ENCODE measurements at regions not wholly inside any gene's neighbourhood (a gene's known extent, or its start where the extent isn't known, plus 50 kb on each side); places are given as distances from the start of the nearest gene placed in this dataset.
"Not testable (repeated sequence)": the region's sequence is repeated elsewhere in the genome, so short reads cannot be mapped to it uniquely, and the experiment has no call there.

DNA sequence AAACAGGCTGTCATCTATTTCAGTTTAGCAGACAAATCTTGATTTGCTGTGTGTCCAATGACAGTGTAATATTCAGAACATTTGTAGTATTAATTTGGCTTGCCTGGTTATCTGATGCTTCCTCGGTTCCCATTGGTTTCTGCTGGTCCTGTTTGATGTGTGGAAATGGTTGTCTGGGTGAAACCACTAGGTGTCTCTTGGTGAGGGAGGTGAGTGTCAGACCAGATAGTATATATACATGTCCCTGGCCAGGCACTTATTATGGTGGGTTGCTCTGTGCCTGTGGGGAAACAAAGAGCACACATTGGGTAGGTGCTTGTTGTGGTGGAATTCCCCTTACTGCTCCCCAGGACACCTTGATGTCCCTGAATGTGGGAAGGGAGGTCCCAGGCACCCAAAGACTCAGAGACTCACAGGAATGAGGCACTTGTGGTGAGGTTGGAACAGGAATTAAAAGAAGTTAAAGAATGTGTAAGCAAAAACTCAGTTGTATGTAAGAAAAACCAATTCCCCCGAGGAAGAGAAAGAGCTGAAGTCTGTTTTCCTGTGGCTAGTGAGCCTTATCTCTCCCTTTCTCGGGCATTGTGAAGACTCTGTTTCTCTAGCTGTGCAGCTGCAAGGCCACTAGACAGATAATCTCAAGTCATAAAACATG lies 1519.1 kb downstream of the BRINP3 start:
- DNase-seq = no peak

DNA sequence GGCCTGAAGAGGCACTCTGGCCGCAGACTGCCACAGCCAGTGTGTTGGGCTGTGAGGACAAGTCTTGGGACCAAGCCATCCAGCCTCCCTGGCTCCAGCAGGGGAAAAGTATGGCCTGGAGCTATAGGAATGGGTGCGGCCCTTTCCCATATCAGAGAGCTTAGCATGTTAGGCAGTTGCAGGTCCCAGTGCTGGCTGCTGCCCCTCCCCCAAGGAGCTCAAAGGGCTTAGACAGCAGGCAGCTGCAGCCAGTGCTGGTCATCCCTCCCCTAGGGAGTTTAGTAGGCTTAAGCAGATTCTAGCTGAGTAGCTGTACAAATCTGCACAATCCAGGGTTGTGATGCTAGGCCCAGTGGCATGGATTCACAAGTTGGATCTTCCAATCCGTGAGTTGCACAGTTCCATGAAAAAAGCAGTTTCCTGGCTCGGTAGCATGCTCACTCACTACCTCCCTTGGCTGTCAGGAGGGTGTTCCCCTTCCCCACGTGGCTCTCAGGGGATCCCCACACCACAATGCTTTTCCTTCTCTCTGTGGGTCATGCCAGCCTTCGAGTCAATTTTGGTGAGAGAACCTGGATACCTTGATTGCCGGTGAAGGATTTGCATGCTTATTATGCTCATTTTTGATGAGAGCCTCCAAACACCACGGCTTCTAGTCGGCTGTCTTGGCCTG lies 1490.8 kb downstream of the BRINP3 start:
- DNase-seq = no peak

GRCh38 chr1:188988589-188988988 lies 1489.1 kb downstream of the BRINP3 start:
- no peak for DNase-seq

DNA sequence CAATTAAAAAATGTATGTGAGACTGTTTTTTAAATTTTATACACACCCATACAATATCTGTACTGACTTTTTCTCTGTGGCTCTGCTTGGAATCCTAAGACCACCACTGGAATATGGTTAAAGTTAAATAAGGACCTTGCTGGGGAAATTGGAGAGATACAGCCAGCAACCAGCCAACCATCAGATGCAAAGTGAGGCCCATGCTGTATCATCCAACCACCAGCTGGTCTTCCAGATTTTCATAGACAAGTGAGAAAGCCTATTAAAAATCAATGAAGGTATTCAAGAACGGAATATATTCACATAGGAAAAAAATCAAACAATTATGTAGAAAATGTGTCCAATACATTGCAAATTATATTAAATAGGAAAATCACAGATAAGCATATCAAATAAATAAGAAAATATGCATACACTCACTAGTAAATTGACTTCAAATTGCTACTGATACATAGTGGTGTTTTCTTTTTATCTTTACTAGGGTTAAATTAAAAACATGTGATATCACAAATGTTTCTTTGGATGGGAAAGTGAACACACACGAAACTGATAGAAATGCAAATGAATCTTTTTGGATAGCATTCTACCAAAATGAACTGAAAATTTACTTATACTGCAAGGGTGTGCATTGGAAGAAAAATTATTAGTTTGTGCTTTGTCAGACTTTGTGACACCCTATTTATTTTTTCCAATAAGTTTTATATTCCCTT lies 1486.3 kb downstream of the BRINP3 start:
- DNase-seq = no peak

DNA sequence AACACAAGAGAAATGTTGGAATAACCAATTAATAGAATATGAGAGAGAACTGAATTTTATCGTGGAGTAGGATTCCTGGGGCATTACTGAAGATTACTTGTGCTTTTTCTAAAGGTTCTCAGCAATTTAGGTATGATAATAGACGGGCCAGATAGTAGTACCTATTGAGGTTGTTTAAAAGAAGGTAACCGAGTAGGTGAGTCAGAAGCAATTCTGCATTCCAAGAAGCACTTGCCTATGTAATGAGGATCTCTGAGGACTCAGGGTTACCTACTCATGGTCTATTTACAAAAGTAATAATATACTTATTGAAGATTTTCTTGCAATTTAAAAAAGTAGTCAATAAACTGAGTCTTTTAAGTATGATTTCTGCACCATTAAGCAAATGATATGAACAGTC lies 1469.8 kb downstream of the BRINP3 start:
- DNase-seq = no peak

GRCh38 chr1:189021577-189021976 lies 1456.1 kb downstream of the BRINP3 start:
- DNase-seq = no peak

- DNase-seq = no peak
Observed at GRCh38 chr1:189022015-189022414, 1455.6 kb downstream of the BRINP3 start.

DNA sequence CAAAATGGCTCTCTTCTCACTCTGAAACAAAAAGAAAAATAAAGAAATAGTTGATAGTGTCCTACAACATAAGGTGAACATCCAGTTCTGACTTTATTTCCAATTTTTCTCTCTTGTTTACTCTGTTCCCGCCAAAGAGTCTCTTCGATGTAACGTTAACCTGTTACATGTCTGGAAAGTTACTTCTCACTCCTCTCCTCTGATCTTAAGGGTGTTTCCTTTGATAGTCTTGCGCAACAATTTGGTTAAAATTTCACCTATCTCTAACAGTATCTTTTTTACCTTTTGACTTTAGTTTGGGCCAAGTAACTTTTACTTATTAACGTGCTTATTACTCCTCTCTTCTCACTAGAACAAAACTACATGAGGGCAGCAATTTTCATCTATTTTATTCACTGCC lies 1450.2 kb downstream of the BRINP3 start:
- no peak for DNase-seq

- DNase-seq = no peak
Observed at GRCh38 chr1:189033169-189033568, 1444.5 kb downstream of the BRINP3 start.

- DNase-seq = no peak
Observed at GRCh38 chr1:189036628-189037027, 1441.0 kb downstream of the BRINP3 start.

- no peak for DNase-seq
Observed at GRCh38 chr1:189046127-189046526, 1431.5 kb downstream of the BRINP3 start.

DNA sequence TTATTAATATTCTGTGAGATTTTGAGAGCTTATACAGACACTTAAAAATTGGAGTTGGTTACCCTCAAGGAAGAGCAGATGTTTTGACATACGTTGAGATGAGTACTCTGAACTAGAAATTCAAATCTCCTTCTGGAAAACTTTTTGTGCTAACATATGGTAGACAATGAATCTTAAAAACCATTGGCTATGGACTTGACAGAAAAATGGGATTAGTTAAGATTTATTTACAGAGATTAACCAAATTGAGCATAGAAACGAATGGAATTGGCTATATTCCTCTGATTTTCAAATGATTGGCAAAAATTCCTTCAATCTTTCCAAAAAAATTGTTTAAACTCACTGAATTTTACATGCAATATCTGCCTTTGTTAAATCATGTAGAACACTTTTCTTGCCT lies 1392.9 kb downstream of the BRINP3 start:
- no peak for DNase-seq

GRCh38 chr1:189103956-189104355 lies 1373.7 kb downstream of the BRINP3 start:
- no peak for DNase-seq

DNA sequence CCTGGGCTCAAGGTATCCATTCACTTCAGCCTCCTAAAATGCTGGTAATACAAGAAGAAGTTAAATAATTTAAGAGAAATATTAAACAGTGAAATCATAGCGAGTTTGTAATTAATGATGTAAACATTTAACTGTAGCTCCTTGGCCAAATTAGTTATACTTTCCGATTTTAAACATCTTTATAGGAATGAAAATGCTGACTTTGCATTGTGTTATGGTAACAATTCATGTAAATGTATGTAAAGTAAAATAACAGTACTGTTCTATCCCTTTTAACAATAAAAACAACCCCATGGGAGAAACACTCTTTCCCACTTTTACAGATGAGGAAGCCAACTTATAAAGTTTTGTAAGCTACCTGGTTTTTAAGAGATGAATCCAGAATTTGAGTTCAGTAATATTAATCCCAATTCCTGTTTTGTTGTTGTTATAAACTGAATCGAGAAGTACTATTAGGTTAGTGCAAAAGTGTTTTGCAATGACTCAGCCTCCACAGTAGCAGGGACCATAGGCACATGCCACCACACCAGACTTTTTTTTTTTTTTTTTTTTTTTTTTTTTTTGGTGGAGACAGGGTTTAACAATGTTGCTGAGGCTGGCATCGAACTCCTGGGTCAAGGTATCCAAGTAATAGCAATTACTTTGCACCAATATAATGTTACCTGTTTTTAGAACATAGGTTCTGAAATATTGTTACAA lies 1360.4 kb downstream of the BRINP3 start:
- DNase-seq = no peak

GRCh38 chr1:189121941-189122340 lies 1355.7 kb downstream of the BRINP3 start:
- no peak for DNase-seq

GRCh38 chr1:189125694-189126093 lies 1352.0 kb downstream of the BRINP3 start:
- DNase-seq = no peak

DNA sequence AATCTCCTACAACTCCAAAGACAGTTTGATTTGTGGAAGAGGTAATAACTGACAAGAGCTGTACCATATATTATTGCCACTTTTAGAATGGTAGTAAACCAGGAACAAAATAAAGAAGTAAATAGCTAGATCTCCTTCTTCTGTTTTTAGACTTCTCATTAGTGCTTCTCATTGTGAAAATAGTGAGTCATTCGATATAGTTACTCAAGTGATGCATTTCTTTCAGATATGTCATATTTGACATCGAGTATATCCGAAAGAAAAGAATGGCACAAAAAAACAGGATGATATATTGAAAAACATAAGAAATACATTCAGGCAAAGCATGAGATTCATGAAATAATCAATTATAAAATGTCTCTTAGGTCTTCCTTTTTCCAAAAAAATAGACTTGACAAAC lies 1346.1 kb downstream of the BRINP3 start:
- no peak for DNase-seq

- not testable (repeated sequence) for DNase-seq
Observed at GRCh38 chr1:189139748-189140147, 1337.9 kb downstream of the BRINP3 start.

GRCh38 chr1:189141056-189141455 lies 1336.6 kb downstream of the BRINP3 start:
- DNase-seq = no peak

GRCh38 chr1:189149547-189150375 lies 1327.9 kb downstream of the BRINP3 start:
- no peak for DNase-seq

DNA sequence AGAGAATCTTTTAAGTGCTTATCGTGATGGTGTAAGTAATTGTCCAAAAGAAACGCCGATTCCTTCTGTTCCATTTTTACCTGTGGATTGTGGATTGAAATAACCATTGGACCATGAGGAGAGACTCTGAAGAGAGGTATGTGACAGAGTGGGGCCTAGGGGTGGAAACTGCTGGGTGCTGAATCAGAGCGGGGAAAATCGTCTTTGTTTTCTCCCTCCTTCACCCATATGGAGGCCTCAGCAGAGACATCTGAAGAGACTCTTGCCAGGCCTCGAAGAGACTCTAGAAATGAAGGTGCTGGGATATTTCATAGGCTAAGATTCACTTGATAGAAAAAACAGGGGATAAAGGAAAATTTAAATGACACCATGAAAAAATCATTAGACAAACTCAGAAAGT lies 1327.0 kb downstream of the BRINP3 start:
- no peak for DNase-seq

DNA sequence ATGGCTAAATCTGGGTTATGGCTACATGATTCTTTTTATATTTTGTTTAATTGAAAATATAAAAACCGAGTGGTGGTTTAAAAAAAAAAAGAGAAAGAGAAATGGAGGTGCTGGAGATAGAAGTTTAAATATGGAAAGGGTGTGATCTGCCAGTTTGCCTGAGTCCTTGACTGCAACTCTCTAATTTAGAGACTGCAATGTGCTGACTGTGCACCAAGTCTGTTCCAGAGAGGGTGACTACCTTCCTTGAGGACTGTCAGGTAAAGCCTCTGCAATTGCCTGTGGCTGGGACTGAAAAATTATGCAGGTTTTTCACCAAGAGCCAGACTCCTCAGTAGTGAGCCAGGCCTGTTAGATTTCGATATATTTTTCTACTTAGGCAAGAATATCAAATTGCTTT lies 1326.3 kb downstream of the BRINP3 start:
- no peak for DNase-seq

- no peak for DNase-seq
Observed at GRCh38 chr1:189152685-189153084, 1325.0 kb downstream of the BRINP3 start.
